A549 (cell line): ENCODE measurements at regions not wholly inside any gene's neighbourhood (a gene's known extent, or its start where the extent isn't known, plus 50 kb on each side); places are given as distances from the start of the nearest gene placed in this dataset.

Experiments
- ATAC-seq, 2 experiments: fragments of 200-7000 bp in 1 of 2; fragments of >200 bp in 1 of 2; cut with Nextera tagmentation in 1 of 2; cut with Tn5 transposase in 1 of 2; 3 replicates each; pipeline versions ENCODE4 v1.8.0 to v1.9.1; 2018 to 2020; ENCODE audit warnings: mild to moderate bottlenecking in 1 of 2, moderate library complexity in 1 of 2
- CTCF ChIA-PET: fragments of 300-600 bp; sonication (Branson Sonifier 250); formaldehyde crosslinking; extraction: SDS; loops from one replicate; lab custom pipeline; 2021; ENCODE audit warnings: antibody characterized with exemption, inconsistent platforms; lab: Yijun Ruan, JAX
- POLR2A ChIA-PET: fragments of 350-600 bp; formaldehyde crosslinking; extraction: SDS; loops from one replicate; lab custom pipeline; 2021; ENCODE audit warnings: antibody characterized with exemption, inconsistent platforms; lab: Yijun Ruan, JAX
- DNase-seq, 2 experiments: peaks; one replicate each; pipeline versions ENCODE4 v3.0.0 to v3.0.0-alpha.2; 2011 to 2016; ENCODE audit warnings: low read depth in 1 of 2, low spot score in 1 of 2
- FAIRE-seq: peaks from 2 replicates; lab custom pipeline; 2011; peaks lifted over from hg19 to GRCh38; lab: Jason Lieb, UNC
- H3K27ac ChIP-seq, 2 experiments: fragments of >200 bp; sonication (Bioruptor Twin); formaldehyde crosslinking; 3 replicates each; pipeline ENCODE4 v1.5.1; 2016 to 2017
- H3K4me1 ChIP-seq: fragments of >200 bp; sonication (Bioruptor Twin); formaldehyde crosslinking; 3 replicates; pipeline ENCODE4 v1.6.1; 2016
- H3K4me2 ChIP-seq: fragments of >200 bp; sonication (Bioruptor Twin); formaldehyde crosslinking; 3 replicates; pipeline ENCODE4 v1.6.1; 2016
- H3K4me3 ChIP-seq: fragments of >200 bp; sonication (Bioruptor Twin); formaldehyde crosslinking; 3 replicates; pipeline ENCODE4 v1.5.1; 2016
- H3K9me3 ChIP-seq: fragments of >200 bp; sonication (Bioruptor Twin); formaldehyde crosslinking; 3 replicates; pipeline ENCODE4 v1.6.1; 2016
- BCL3 ChIP-seq: fragments of >200 bp; sonication (Bioruptor Twin); formaldehyde crosslinking; IDR thresholded peaks from 3 replicates; pipeline ENCODE4 v1.6.1; 2016
- CBX8 ChIP-seq: fragments of 200-600 bp; sonication (generic); IDR thresholded peaks from 2 replicates; pipeline ENCODE4 v1.6.1; 2016
- CHD2 ChIP-seq: fragments of 150-350 bp; IDR thresholded peaks from 2 replicates; pipeline ENCODE4 v1.6.1; 2014; ENCODE audit warnings: low read length; ENCODE audit not compliant: partially characterized antibody
- CHD4 ChIP-seq: fragments of 200-600 bp; sonication (generic); IDR thresholded peaks from 2 replicates; pipeline ENCODE4 v1.6.1; 2016; ENCODE audit warnings: antibody characterized with exemption, mild to moderate bottlenecking, borderline replicate concordance
- FOSL2 ChIP-seq, 2 experiments: fragments of 450-650 bp in 1 of 2; fragments of >200 bp in 1 of 2; sonication (Bioruptor Twin) in 1 of 2; formaldehyde crosslinking; IDR thresholded peaks; 2 replicates each; pipeline versions ENCODE4 v1.5.0 to v1.6.1; 2016 to 2020; ENCODE audit warnings: mild to moderate bottlenecking in 1 of 2, moderate library complexity in 1 of 2
- HOXA7 ChIP-seq: fragments of 250-450 bp; sonication (Bioruptor Pico); IDR thresholded peaks from 2 replicates; pipeline ENCODE4 v1.5.0; 2020; ENCODE audit warnings: mild to moderate bottlenecking, moderate library complexity
- HOXB5 ChIP-seq: fragments of 250-450 bp; sonication (Bioruptor Pico); IDR thresholded peaks from 2 replicates; pipeline ENCODE4 v1.5.0; 2020; ENCODE audit warnings: mild to moderate bottlenecking, moderate library complexity
- MAZ ChIP-seq: fragments of 150-350 bp; IDR thresholded peaks from 2 replicates; pipeline ENCODE4 v1.6.1; 2014; ENCODE audit warnings: antibody characterized with exemption, low read depth, low read length, borderline replicate concordance
- NPAS2 ChIP-seq: fragments of 250-450 bp; sonication (Bioruptor Pico); IDR thresholded peaks from 2 replicates; pipeline ENCODE4 v1.8.0; 2022; ENCODE audit warnings: mild to moderate bottlenecking, moderate library complexity, borderline replicate concordance
- NR3C1 ChIP-seq: fragments of >200 bp; sonication (Bioruptor Twin); formaldehyde crosslinking; IDR thresholded peaks from 3 replicates; pipeline ENCODE4 v1.6.1; 2017
- POLR2A ChIP-seq: IDR thresholded peaks from 2 replicates; pipeline ENCODE4 v1.6.1; 2012; ENCODE audit warnings: mild to moderate bottlenecking, low read length
- RAD21 ChIP-seq, 2 experiments: fragments of >200 bp in 1 of 2; sonication (Bioruptor Twin) in 1 of 2; formaldehyde crosslinking in 1 of 2; IDR thresholded peaks in 1 of 2; conservative IDR thresholded peaks in 1 of 2; 2 replicates in 1 of 2; 3 replicates in 1 of 2; pipeline ENCODE4 v1.6.1; 2012 to 2018; ENCODE audit warnings: inconsistent platforms in 1 of 2
- RARB ChIP-seq: fragments of 250-450 bp; sonication (Bioruptor Pico); IDR thresholded peaks from 2 replicates; pipeline ENCODE4 v1.8.0; 2021; ENCODE audit warnings: mild to moderate bottlenecking, moderate library complexity
- REST ChIP-seq: fragments of 200-600 bp; sonication (generic); IDR thresholded peaks from 2 replicates; pipeline ENCODE4 v1.6.1; 2016; ENCODE audit warnings: antibody characterized with exemption, mild to moderate bottlenecking, moderate library complexity
- RNF2 ChIP-seq: fragments of 200-600 bp; sonication (generic); IDR thresholded peaks from 2 replicates; pipeline ENCODE4 v1.6.1; 2016; ENCODE audit warnings: low read depth, mild to moderate bottlenecking, antibody characterized with exemption, moderate library complexity, borderline replicate concordance
- SREBF2 ChIP-seq: fragments of 450-650 bp; IDR thresholded peaks from 2 replicates; pipeline ENCODE4 v1.6.1; 2014; ENCODE audit warnings: mild to moderate bottlenecking, moderate library complexity
- TP53 ChIP-seq: fragments of 250-450 bp; sonication (Bioruptor Pico); IDR thresholded peaks from 2 replicates; pipeline ENCODE4 v1.5.0; 2021; ENCODE audit warnings: mild to moderate bottlenecking, moderate library complexity
- ZSCAN20 ChIP-seq: fragments of 250-450 bp; sonication (Bioruptor Pico); IDR thresholded peaks from 2 replicates; pipeline ENCODE4 v1.8.0; 2022; ENCODE audit warnings: mild to moderate bottlenecking, moderate library complexity
- WGBS: methylation state at CpG from one replicate; pipeline ENCODE4 v1.1.6; 2017; ENCODE audit errors: missing lambda C conversion rate; 5-methylcytosine and 5-hydroxymethylcytosine counted together
- TF ChIP-seq, protein P1 (sequence below): IDR thresholded peaks from 2 replicates; pipeline ENCODE4 v1.6.1; 2012
- TF ChIP-seq, protein P2 (sequence below): fragments of 150-350 bp; IDR thresholded peaks from 2 replicates; pipeline ENCODE4 v1.6.1; 2014; ENCODE audit warnings: low read depth, mild to moderate bottlenecking, low read length
- TF ChIP-seq, protein P3 (sequence below): IDR thresholded peaks from 2 replicates; pipeline ENCODE4 v1.6.1; 2012; ENCODE audit warnings: low read depth, borderline replicate concordance
- TF ChIP-seq, protein P4 (sequence below): fragments of >200 bp; sonication (Bioruptor Twin); formaldehyde crosslinking; IDR thresholded peaks from 2 replicates; pipeline ENCODE4 v1.6.1; 2016

DNA sequence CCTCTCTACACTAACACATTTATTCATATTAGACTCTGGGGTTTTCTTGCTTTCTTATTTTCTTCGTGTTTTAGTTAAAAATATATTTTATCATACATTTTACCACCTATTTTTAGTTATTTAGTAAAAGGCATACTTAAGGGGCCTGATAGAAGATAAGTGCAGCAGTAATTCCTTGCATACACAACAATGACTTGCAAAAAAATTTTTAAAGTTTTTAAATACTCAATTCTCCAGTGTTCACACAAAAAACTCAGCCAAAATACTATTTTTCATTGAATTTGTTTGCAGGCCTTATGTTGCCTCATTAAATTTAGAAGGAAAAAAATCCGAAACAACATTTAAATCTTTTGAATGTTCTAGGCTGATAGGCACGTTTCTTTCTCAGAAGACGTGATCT is 2431.7 kb downstream of the PCDH9 start:
- H3K9me3 ChIP-seq: no peaks in the 10 kb centered on the region
- FAIRE-seq (no peak), ATAC-seq (no peak), DNase-seq (no peak)
- ChIA-PET POLR2A (no interaction called here), CTCF (no interaction called here)
- TF ChIP-seq, protein P1, sequence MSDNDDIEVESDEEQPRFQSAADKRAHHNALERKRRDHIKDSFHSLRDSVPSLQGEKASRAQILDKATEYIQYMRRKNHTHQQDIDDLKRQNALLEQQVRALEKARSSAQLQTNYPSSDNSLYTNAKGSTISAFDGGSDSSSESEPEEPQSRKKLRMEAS: no peak
- no peak for TF ChIP-seq POLR2A
- TF ChIP-seq, protein P2, sequence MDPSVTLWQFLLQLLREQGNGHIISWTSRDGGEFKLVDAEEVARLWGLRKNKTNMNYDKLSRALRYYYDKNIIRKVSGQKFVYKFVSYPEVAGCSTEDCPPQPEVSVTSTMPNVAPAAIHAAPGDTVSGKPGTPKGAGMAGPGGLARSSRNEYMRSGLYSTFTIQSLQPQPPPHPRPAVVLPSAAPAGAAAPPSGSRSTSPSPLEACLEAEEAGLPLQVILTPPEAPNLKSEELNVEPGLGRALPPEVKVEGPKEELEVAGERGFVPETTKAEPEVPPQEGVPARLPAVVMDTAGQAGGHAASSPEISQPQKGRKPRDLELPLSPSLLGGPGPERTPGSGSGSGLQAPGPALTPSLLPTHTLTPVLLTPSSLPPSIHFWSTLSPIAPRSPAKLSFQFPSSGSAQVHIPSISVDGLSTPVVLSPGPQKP: no peak
- TF ChIP-seq REST: no peak
- 77% methylated on average over 4 of the region's 4 CpGs for WGBS
- no peak overlapping the region for H3K4me2 ChIP-seq
- no peaks in the 10 kb centered on the region for H3K4me1 ChIP-seq
- H3K27ac ChIP-seq: no peak overlapping the region
- H3K4me3 ChIP-seq: no peak overlapping the region

- TF ChIP-seq, protein P1: no peak
- TF ChIP-seq REST: no peak
- TF ChIP-seq CHD2: no peak
- TF ChIP-seq MAZ: no peak
- TF ChIP-seq NPAS2: no peak
- TF ChIP-seq HOXA7 (CRISPR knock-in tag): no peak
- TF ChIP-seq RAD21 (conservative IDR thresholded peaks at IDR 0.05 in 1 of 2, IDR thresholded peaks at IDR 0.05 in 1 of 2): no peak
- no peak for TF ChIP-seq HOXB5 (CRISPR knock-in tag)
- TF ChIP-seq BCL3: no peak
- no peak for TF ChIP-seq TP53 (CRISPR knock-in tag)
- no peak for TF ChIP-seq RARB (CRISPR knock-in tag)
- TF ChIP-seq RNF2: no peak
- no peak for TF ChIP-seq NR3C1
- no peak for TF ChIP-seq SREBF2
- TF ChIP-seq, protein P3, sequence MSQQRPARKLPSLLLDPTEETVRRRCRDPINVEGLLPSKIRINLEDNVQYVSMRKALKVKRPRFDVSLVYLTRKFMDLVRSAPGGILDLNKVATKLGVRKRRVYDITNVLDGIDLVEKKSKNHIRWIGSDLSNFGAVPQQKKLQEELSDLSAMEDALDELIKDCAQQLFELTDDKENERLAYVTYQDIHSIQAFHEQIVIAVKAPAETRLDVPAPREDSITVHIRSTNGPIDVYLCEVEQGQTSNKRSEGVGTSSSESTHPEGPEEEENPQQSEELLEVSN: no peak
- no peak for TF ChIP-seq ZSCAN20 (CRISPR knock-in tag)
- TF ChIP-seq, protein P4, sequence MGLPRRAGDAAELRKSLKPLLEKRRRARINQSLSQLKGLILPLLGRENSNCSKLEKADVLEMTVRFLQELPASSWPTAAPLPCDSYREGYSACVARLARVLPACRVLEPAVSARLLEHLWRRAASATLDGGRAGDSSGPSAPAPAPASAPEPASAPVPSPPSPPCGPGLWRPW: no peak
- no peak for TF ChIP-seq CHD4
- no peak for TF ChIP-seq FOSL2 (IDR thresholded peaks at IDR 0.05)
- no peak for TF ChIP-seq FOSL2 (CRISPR knock-in tag; IDR thresholded peaks at IDR 0.05)
- no peak for TF ChIP-seq CBX8
- 59% methylated on average over 3 of the region's 3 CpGs for WGBS
- no peak for DNase-seq
- ChIA-PET CTCF (no interaction called here), POLR2A (no interaction called here)
- Histone ChIP-seq H3K27ac (no peak overlapping the region), H3K4me3 (no peak overlapping the region), H3K4me2 (no peak overlapping the region), H3K4me1 (no peaks in the 10 kb centered on the region), H3K9me3 (no peaks in the 10 kb centered on the region)
- no peak for ATAC-seq
- FAIRE-seq: no peak
These were observed 2436.5 kb downstream of the PCDH9 start for GRCh38 chr13:64793592-64793991.
